ENCODE measurements at regions not wholly inside any gene's neighbourhood (a gene's known extent, or its start where the extent isn't known, plus 50 kb on each side); places are given as distances from the start of the nearest gene placed in this dataset.

DNA sequence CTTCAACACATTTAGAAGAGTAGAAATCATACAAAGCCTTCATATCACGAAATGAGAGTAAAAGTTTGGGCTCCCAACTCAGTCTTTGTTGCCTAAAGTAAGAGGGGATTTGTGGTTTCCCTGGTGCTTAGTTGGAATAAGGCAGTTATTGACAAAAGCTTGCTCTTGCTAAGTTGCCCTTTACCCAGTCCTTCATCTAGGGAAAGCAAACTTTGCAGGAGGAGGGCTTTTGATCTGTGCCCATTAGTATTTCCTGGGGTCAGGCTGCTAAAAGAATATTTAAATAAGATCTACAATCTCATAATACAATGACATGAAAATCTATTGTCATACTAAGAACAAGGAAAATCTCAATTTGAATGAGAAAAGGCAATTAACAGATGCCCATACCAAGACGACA lies 84.1 kb upstream of the ACO1 start:
- no peak for DNase-seq

DNA sequence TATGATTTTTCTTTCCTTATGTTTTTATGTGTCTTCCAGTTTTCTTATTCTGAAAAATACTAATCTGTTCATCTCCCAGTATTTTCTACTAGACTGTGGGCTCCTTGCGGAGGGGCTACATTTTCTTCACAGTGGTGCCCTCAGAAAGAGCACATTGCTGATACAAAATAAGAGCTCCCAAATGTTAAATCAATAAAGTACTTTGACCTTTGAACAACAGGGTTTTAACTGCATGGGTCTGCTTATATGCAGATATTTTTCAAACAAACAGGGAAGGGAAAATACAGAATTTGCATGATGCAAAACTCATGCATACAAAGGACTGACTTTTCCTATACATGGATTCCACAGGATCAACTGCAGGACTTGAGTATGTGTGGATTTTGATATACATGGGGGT lies 79.9 kb upstream of the ACO1 start:
- no peak for DNase-seq

DNA sequence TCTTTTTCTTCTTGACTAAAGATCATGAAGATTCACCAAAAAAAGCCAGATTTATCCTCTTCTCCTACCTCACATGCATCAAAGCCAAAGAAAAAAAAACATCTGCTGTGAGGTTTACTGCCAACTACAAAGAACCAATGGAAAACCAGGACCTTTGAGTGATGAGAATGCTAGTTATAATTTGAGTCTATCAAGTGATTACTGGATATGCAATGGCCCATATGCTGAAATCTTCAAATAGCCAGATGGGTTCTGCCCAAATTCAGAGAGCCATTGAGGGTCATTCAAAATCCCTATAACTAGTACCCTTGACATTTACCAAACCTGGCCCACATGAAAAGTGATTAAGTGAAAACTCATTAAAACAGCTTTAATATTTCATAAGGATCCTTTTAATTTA lies 78.4 kb upstream of the ACO1 start:
- DNase-seq = no peak

DNA sequence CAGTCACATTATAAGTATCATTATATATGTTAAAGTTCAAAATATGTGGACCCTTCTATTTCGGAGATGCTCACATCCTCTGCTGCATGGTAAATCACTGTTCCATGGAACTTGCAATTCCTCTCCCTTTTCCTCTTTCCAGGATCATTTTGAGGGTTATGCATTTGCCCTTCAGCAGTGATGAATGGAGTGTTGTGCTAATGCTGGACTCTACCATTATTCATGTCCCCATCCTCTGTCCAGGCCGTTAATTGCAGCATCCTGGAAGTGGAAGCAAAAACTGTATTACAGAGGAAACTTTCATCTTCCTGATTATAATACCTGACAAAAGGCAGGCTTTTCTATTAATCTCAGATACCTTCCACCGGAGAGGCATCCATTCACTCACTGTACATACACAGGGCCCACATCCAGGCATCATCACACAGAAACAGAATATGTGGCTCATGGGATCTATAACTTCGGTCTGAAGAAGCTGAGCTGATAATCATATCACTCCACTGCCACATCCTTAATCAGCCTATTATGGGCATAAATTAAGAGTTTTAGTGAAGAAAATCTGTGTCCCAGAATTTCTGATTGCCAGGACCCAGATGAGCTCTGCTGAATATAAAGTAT lies 65.0 kb upstream of the ACO1 start:
- DNase-seq = no peak

DNA sequence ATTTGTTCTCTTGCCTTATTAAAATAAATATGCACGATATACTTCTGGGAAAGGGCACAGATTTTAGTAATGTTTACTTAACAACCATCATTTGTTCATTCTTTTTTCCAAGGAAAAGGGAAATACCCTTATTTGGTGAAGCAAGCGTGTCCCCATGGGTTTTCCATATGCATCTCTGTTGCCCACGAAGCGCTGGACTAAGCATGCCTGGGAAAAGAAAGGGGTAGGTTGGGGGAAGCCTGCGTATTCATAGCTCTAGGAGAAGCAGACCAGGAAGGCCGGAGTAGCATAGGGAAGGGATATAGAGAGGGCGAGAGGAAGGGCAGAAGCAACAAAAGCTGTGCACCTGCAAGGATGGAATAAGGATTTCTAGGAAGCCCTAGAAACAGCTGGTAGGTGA lies 61.8 kb upstream of the ACO1 start:
- DNase-seq = no peak

DNA sequence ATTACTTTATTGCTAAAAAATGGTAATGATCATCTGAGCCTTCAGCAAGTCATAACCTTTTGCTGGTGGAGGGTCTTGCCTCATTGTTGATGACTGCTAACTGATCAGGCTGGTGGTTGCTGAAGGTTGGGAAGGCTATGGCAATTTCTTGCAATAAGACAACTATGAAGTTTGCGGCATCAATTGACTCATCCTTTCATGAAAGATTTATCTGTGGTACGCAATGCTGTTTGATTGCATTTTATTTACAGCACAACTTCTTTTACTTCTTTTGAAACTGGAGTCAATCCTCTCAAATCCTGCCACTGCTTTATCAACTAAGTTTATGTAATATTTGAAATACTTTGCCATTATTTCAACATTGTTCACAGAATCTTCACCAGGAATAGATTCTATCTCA lies 58.3 kb upstream of the ACO1 start:
- DNase-seq = no peak

DNA sequence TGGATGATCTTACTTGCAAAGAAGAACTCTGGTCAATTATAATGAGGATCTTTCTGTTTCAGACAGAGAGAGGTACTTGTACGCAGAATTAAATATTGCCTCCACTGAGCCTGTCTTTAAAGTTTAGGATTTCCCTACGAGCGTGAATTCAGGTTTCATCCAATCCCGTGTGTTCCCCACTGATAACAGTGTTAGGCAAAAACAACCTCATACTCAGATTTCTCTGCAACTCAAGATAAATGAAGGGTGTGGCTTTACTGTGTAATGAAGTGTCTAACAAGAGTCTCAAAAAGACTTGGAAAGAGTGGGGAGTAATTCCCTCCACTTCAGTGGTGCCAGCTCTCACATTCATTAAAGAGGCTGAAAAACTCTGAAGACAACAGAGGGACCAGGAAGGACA lies 53.2 kb upstream of the ACO1 start:
- no peak for DNase-seq

DNA sequence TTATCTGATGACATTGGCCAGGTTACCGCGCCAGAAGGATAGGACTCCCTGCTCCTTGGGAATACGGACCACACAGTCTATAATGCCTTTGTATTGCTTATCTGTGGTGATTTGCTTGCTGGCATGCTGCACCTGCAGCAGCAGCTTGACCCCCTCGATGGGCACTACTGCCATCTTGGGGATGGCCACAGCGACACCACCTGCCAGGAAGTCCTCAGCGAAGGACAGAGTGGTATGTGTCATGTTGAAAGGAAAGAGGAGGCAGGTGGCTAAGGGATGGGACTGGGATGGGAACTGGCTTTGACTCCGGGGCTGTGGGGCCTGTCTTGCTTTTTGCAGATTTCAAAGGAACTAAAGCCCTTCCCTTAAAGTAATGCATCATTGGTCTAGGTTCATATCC lies 50.3 kb upstream of the ACO1 start:
- DNase-seq = no peak

Data from T-helper 9 cell (primary cell).